NCI-H82 treated with DMSO at 0.1 percent for 48 hours (cell line): ENCODE measurements at regions not wholly inside any gene's neighbourhood (a gene's known extent, or its start where the extent isn't known, plus 50 kb on each side); places are given as distances from the start of the nearest gene placed in this dataset.
"Not testable (repeated sequence)": the region's sequence is repeated elsewhere in the genome, so short reads cannot be mapped to it uniquely, and the experiment has no call there.

Experiments
- DNase-seq: peaks from one replicate; lab custom pipeline; 2025; ENCODE audit not compliant: unreplicated experiment; lab: John Stamatoyannopoulos, UW

GRCh38 chr12:111274777-111275176, 94.1 kb downstream of the PHETA1 start:
- DNase-seq, result no peak

- no peak for DNase-seq
These were observed 97.0 kb downstream of the PHETA1 start for GRCh38 chr12:111271674-111272418.

- DNase-seq, result no peak
These were observed 98.1 kb downstream of the PHETA1 start for GRCh38 chr12:111270774-111271173.

GRCh38 chr12:111270239-111270638, 98.7 kb downstream of the PHETA1 start:
- DNase-seq, result no peak

- no peak for DNase-seq
These were observed 99.2 kb downstream of the PHETA1 start for GRCh38 chr12:111269718-111270117.

GRCh38 chr12:111268738-111269572, 99.9 kb downstream of the PHETA1 start:
- no peak for DNase-seq

- no peak for DNase-seq
These were observed 101.8 kb downstream of the PHETA1 start for GRCh38 chr12:111267144-111267543.

- no peak for DNase-seq
These were observed 106.8 kb downstream of the PHETA1 start for GRCh38 chr12:111261911-111262676.

GRCh38 chr12:111260732-111261131, 108.2 kb downstream of the PHETA1 start:
- DNase-seq, result no peak

- no peak for DNase-seq
These were observed 109.7 kb downstream of the PHETA1 start for GRCh38 chr12:111259231-111259630.

GRCh38 chr12:111258081-111258480, 110.8 kb downstream of the PHETA1 start:
- DNase-seq, result not testable (repeated sequence)

- DNase-seq, result no peak
These were observed 111.4 kb downstream of the PHETA1 start for GRCh38 chr12:111257435-111257902.

GRCh38 chr12:111256629-111257434, 112.1 kb downstream of the PHETA1 start:
- no peak for DNase-seq

GRCh38 chr12:111255261-111255660, 113.6 kb downstream of the PHETA1 start:
- no peak for DNase-seq

- DNase-seq, result no peak
These were observed 114.8 kb downstream of the PHETA1 start for GRCh38 chr12:111254106-111254505.

GRCh38 chr12:111253213-111253612, 115.7 kb downstream of the PHETA1 start:
- no peak for DNase-seq

GRCh38 chr12:111251787-111252186, 117.1 kb downstream of the PHETA1 start:
- DNase-seq, result no peak

GRCh38 chr12:111251058-111251730, 117.7 kb downstream of the PHETA1 start:
- no peak for DNase-seq

- no peak for DNase-seq
These were observed 118.5 kb downstream of the PHETA1 start for GRCh38 chr12:111250251-111250881.

- DNase-seq, result no peak
These were observed 119.1 kb downstream of the PHETA1 start for GRCh38 chr12:111249757-111250156.
